Natural killer cell treated with Interleukin-12 subunit alpha and Interleukin-12 subunit beta and Interleukin-15 and Interleukin-18, amount 100 ng/mL, for 72 hours (primary cell): ENCODE measurements at regions not wholly inside any gene's neighbourhood (a gene's known extent, or its start where the extent isn't known, plus 50 kb on each side); places are given as distances from the start of the nearest gene placed in this dataset.

Experiments
- ATAC-seq, 2 donors: fragments of 150-1000 bp; cut with Tn5 transposase in 1 of 2; sonication (Bioruptor Pico), chemical (Tn5 transposase) in 1 of 2; 2 replicates each; pipeline ENCODE4 v1.10.0; 2021
- DNase-seq: peaks from one replicate; pipeline ENCODE4 v3.0.0; 2022; ENCODE audit warnings: low spot score
- H3K27ac Mint-ChIP-seq, 2 donors: 1 replicate in 1 of 2; 2 replicates in 1 of 2; pipeline ENCODE4 v1.8.0; 2022; ENCODE audit warnings: mixed read lengths in 2 of 2, mild to moderate bottlenecking in 1 of 2, moderate library complexity in 1 of 2
- H3K27me3 Mint-ChIP-seq, 2 donors: 1 replicate in 1 of 2; 2 replicates in 1 of 2; pipeline ENCODE4 v1.8.0; 2022; ENCODE audit warnings: mixed read lengths in 2 of 2
- H3K36me3 Mint-ChIP-seq: one replicate; pipeline ENCODE4 v1.8.0; 2022; ENCODE audit warnings: mixed read lengths
- H3K4me1 Mint-ChIP-seq, 2 donors: 1 replicate in 1 of 2; 2 replicates in 1 of 2; pipeline ENCODE4 v1.8.0; 2022; ENCODE audit warnings: low read depth in 2 of 2, mixed read lengths in 2 of 2, mild to moderate bottlenecking in 1 of 2
- H3K4me3 Mint-ChIP-seq: one replicate; pipeline ENCODE4 v1.8.0; 2022; ENCODE audit warnings: mixed read lengths
- H3K9me3 Mint-ChIP-seq: 2 replicates; pipeline ENCODE4 v1.8.0; 2022; ENCODE audit warnings: mixed read lengths

DNA sequence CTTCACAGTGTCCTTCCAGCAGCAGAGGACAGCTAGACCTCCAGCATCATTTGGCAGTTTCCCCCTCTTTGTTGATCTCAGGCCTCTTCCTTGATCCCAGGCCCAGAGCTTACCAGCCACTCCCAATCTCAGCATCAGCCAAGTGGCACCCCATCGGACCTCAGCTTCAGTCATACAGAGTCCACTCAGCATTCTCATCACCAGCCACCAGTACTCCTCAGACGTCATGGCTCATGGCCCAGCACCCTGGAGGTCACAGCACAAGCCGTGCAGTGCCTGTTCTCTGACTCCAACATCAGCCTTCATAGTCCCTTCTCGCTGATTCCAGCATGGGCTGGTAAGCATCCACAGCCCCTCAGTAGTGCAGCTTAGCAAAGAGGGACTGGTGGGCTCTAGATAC, 487.6 kb upstream of the DAB1 start:
- DNase-seq = no peak
- no peak overlapping the region for H3K27ac Mint-ChIP-seq
- H3K27me3 Mint-ChIP-seq = peaks cover 0 to 4% of the 10 kb centered on the region in 2 donors
- no peaks in the 10 kb centered on the region for H3K36me3 Mint-ChIP-seq
- H3K4me3 Mint-ChIP-seq = no peak overlapping the region
- H3K4me1 Mint-ChIP-seq = no peaks in the 10 kb centered on the region
- no peaks in the 10 kb centered on the region for H3K9me3 Mint-ChIP-seq
- no peak for ATAC-seq

DNA sequence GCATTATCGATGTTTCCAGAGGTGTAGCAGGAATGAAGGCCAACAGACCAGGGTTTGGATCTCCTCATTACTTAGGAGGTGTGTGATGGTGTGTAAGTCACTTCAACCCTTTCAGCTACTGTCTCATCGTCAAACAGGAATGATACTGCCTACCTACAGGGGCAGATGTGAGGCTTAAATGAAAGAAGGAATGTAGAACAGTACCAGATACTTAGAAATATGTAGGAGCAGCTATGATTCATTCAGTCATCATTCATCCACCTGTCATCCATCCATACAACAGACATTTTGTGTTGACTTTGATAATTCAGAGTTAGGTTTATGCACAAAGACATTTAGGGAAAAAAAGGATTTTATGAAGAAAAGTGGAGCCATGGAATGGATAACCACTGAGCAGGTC, 486.9 kb upstream of the DAB1 start:
- DNase-seq (no peak), ATAC-seq (no peak)
- Mint-ChIP-seq H3K27ac (no peak overlapping the region), H3K9me3 (no peaks in the 10 kb centered on the region), H3K4me3 (no peak overlapping the region), H3K36me3 (no peaks in the 10 kb centered on the region), H3K27me3 (peaks cover 0 to 4% of the 10 kb centered on the region in 2 donors), H3K4me1 (no peaks in the 10 kb centered on the region)

DNA sequence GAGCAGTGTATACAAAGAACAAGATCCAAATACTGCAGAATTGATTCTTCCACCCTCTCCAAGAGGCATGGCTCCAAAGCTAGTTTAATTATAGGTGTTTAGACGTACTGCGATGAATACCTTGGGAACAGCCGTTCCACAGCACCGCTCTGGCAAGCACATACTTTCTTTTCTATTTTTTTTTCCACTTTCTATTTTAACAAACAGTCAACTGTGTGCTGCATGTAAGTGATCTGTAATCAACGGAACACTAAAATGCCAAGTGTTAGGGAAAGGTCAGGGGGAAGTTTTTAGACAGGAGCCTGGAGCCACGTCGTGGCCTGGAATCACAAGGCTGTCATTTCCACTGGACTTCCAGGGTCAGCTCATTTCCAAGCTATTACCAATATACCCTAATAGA, 486.4 kb upstream of the DAB1 start:
- no peak for ATAC-seq
- H3K4me1 Mint-ChIP-seq = no peaks in the 10 kb centered on the region
- DNase-seq = no peak
- no peak overlapping the region for H3K27ac Mint-ChIP-seq
- H3K27me3 Mint-ChIP-seq = peaks cover 0 to 4% of the 10 kb centered on the region in 2 donors
- H3K9me3 Mint-ChIP-seq = no peaks in the 10 kb centered on the region
- no peaks in the 10 kb centered on the region for H3K36me3 Mint-ChIP-seq
- no peak overlapping the region for H3K4me3 Mint-ChIP-seq

DNA sequence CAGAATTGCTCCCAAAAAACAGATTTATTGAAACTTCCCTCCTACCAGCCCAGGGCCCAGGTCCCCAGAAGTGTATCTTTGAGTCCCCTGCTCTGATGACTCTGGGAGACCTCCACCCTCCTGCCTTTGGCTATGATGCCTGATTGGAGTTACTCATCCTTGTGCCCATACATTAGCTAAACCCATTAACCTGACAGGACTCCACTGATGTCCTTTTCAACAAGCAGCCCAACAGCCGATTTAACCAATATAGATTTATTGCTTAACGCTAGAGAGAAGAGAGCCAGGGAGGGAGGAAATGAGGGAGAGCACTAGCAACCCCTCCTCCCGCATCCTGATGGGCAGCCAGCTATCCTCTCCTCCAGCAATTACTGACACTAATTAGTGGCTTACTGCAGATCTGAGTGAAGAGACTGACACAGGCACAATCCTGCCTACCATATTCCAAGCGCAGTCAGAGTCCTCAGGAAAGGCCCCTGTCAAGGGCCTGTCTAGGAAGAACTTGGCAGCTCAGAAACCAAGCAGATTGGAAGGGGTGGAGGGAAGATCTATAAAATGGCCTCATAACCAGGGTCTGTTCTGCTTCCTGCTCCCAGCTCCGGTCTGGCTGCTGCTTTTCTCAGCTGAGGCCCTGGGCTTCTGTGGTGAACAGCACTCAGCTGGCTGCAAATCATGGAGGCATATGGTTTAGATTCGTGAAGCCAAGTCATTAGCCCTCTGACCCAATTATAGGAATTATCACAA, 484.5 kb upstream of the DAB1 start:
- H3K36me3 Mint-ChIP-seq = no peaks in the 10 kb centered on the region
- H3K27ac Mint-ChIP-seq = no peak overlapping the region
- H3K4me3 Mint-ChIP-seq = no peak overlapping the region
- no peaks in the 10 kb centered on the region for H3K4me1 Mint-ChIP-seq
- DNase-seq (no peak), ATAC-seq (no peak)
- no peaks in the 10 kb centered on the region for H3K9me3 Mint-ChIP-seq
- H3K27me3 Mint-ChIP-seq = peaks cover 0 to 4% of the 10 kb centered on the region in 2 donors

DNA sequence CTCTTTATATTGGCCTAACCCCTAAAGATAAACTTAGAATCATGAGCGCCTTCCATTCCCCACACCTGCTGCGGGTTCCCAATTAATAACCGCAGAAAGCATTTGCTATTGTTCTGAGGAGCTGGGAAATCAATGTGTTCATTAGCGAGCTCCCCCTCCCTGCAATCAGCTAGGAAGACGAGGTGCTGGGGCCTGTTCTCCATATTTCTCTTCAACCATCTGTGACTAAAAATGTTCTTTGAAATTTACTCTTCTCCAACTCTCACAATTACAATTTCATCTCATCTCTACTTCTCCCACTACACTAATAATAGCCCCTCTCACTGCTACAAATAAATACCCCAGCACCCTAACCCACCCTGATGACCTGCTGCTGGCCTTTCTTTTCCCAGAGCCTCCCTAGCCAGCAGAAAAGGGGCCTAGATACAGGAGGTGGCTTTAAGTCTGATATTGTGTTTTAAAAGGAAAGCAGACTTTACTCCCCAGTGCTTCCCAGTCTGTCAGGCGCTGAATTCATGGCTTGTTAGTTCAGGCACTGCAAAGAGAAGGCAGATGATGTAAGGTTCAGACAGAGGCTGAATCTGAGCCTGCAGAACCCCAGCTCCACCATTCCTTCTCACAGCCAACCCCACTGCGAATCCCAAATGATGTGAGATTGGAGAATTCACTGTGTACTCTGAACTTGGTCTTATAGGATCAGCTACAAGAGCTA, 477.5 kb upstream of the DAB1 start:
- no peak for DNase-seq

DNA sequence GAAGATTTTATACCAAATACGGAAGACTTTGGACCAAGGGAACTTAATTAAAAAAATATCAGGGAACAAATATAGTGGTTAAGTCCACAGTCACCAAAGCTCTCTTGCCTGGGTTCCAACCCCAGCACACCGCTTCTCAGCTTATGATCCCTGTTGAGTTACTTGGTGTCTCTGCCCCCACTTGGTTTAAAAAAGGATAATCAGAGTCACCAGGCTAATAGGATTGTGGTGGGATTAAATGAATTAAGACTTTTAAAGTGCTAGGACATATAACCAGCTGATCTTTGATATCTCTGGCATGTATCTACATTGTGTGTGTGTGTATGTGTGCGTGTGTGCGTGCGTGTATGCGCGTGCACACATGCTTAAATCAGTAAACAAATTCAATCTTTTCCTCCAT, 474.7 kb upstream of the DAB1 start:
- Mint-ChIP-seq H3K27ac (no peak overlapping the region), H3K4me1 (no peaks in the 10 kb centered on the region), H3K27me3 (peaks cover 3 to 11% of the 10 kb centered on the region in 2 donors), H3K36me3 (no peaks in the 10 kb centered on the region), H3K4me3 (no peak overlapping the region), H3K9me3 (no peaks in the 10 kb centered on the region)
- ATAC-seq (no peak), DNase-seq (no peak)

More for the DNA sequence above, 477.5 kb upstream of the DAB1 start:
- no peak for ATAC-seq
- H3K4me1 Mint-ChIP-seq = no peaks in the 10 kb centered on the region
- H3K27me3 Mint-ChIP-seq = peaks cover 0 to 11% of the 10 kb centered on the region in 2 donors
- H3K4me3 Mint-ChIP-seq = no peak overlapping the region
- no peak overlapping the region for H3K27ac Mint-ChIP-seq
- no peaks in the 10 kb centered on the region for H3K9me3 Mint-ChIP-seq
- H3K36me3 Mint-ChIP-seq = no peaks in the 10 kb centered on the region

DNA sequence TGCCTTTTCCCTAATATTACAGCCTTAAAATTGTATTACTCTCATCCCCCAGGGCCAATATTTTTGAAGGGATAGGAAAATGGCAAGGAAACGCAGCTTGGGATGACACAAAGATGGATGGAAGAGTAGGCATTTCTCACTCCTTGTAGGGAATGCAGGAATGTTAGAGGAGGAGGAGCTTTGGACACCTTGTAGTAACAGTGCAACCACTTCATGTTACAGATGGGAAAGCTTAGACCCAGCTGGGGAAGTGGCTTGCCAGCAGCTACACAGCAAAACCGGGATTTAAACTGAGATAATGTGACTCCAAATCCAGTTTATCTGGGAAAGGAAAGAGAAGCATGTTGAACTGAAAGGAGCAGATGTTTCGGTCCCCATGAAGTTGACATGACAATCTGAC, 473.7 kb upstream of the DAB1 start:
- Mint-ChIP-seq H3K4me1 (no peaks in the 10 kb centered on the region), H3K27me3 (peaks cover 3 to 16% of the 10 kb centered on the region in 2 donors), H3K36me3 (no peaks in the 10 kb centered on the region), H3K27ac (no peak overlapping the region), H3K9me3 (no peaks in the 10 kb centered on the region), H3K4me3 (no peak overlapping the region)
- DNase-seq (no peak), ATAC-seq (no peak)

DNA sequence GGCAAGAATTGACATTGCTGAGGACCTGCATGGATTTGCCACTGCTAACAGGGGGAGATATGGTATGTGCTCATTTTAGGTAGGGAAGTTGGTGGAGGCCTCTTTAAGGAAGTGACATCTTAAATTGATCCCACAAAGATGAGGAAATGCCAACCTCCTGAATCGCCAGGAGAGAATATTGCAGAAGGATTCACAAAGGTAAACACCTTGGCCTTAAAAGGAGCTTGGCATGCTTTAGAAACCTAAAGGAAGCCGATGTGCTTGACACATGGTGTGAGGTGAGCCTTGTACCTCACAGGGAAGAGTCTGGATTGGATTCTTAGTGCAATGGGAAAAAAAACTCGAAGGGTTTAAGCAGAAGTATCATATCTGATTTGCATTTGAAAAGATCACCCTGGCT, 470.5 kb upstream of the DAB1 start:
- H3K9me3 Mint-ChIP-seq = no peaks in the 10 kb centered on the region
- H3K27me3 Mint-ChIP-seq = peaks cover 3 to 27% of the 10 kb centered on the region in 2 donors
- ATAC-seq = no peak
- DNase-seq = no peak
- no peak overlapping the region for H3K4me3 Mint-ChIP-seq
- H3K4me1 Mint-ChIP-seq = no peaks in the 10 kb centered on the region
- H3K36me3 Mint-ChIP-seq = no peaks in the 10 kb centered on the region
- no peak overlapping the region for H3K27ac Mint-ChIP-seq

DNA sequence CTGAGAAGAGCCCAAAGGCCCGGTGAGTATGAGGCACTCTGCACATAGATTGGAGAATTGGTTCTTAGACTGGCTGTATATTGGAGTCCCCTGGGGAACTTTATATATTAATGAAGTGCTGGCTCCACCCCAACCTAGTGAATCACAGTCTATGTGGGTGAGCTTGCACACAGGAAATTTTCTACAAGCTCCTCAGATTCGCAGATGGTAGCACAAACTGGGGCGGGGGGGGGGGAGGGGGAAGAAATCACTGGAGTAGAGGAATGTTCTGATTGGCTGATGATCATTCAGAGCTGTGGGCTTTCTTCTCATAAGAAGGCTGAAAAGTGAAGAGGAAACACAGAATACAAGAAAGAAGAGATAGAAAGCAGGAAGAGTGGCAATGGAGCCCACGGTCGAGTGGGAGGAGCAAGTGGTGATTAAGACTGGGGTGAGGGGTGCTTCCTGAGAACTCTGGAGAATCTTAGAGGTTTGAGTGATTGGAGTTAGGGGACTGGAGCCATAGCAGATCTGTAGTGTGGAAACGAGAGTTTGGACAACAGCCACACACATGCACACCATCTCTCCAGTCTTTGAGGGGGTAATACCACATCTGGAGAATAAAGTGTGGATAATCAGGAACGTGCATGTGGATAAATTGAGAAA, 465.9 kb upstream of the DAB1 start:
- Mint-ChIP-seq H3K4me1 (no peaks in the 10 kb centered on the region), H3K36me3 (no peaks in the 10 kb centered on the region), H3K27me3 (peaks cover 7 to 17% of the 10 kb centered on the region in 2 donors), H3K4me3 (no peak overlapping the region), H3K9me3 (no peaks in the 10 kb centered on the region), H3K27ac (no peak overlapping the region)
- no peak for ATAC-seq
- no peak for DNase-seq

DNA sequence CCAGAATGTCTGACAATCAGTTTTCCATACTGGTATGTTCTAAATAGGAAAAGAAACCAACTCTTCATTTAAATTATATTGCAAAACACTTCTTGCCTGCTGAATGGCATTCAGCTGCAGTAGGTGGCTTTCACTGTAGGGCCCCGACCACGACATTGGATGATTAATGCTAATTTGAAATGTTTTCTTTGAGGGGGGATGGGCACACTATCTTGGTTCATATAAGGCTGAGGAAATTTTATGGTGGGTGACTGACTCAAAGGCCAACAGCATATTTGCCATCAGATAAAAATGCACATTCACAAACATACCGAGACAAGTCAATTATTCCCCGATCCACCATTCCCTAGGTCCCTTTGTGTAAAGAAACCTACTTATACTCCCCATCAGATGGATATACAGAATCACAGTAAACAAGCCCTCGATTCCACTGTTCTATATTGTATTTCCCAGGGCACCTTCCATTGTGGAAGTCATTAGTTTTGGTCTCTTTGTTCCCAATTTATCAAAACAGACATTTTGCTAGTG, 464.2 kb upstream of the DAB1 start:
- Mint-ChIP-seq H3K27ac (no peak overlapping the region), H3K36me3 (no peaks in the 10 kb centered on the region), H3K4me3 (no peak overlapping the region), H3K27me3 (peaks cover 4 to 11% of the 10 kb centered on the region in 2 donors), H3K4me1 (no peaks in the 10 kb centered on the region), H3K9me3 (no peaks in the 10 kb centered on the region)
- no peak for DNase-seq
- ATAC-seq = no peak

DNA sequence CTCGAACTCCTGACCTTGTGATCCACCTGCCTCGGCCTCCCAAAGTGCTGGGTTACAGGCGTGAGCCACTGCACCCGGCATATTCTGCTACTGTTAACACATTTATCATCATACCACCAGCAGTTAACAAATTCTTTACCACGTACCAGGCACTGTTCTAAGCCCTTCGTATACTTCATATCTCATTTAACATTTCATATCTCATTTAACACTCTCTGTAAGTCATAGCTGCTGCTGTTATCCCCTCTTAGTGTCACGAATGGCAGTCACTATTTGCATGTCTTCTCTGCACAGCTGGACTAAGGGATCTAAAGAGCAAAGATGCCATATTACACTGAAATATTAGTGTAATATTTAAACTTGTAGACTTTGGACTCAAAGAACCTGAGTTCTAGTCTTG, 462.5 kb upstream of the DAB1 start:
- Mint-ChIP-seq H3K36me3 (no peaks in the 10 kb centered on the region), H3K9me3 (no peaks in the 10 kb centered on the region), H3K27me3 (peaks cover 4 to 11% of the 10 kb centered on the region in 2 donors), H3K4me1 (no peaks in the 10 kb centered on the region), H3K4me3 (no peak overlapping the region), H3K27ac (no peak overlapping the region)
- ATAC-seq (no peak), DNase-seq (no peak)

DNA sequence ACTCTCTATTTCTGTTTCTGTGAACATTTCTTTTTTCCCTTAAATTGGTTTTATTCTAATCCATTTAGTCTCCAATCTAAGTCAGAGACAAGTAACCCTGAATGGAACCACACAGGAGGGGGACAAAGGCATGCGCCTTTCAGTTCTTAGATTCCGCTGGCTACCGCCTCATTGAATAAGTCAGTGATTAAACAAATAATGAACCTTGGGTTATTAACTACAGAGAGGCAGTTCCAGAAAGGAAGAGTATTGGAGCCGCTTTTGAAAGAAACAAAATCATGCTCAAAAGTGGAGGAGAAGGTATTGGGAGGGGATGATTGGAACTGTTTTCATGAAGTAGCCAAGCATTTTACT, 459.8 kb upstream of the DAB1 start:
- no peak for ATAC-seq
- H3K4me3 Mint-ChIP-seq = no peak overlapping the region
- peaks cover 0 to 2% of the 10 kb centered on the region in 2 donors for H3K27me3 Mint-ChIP-seq
- no peak overlapping the region for H3K27ac Mint-ChIP-seq
- DNase-seq = no peak
- H3K9me3 Mint-ChIP-seq = no peaks in the 10 kb centered on the region
- no peaks in the 10 kb centered on the region for H3K4me1 Mint-ChIP-seq
- no peaks in the 10 kb centered on the region for H3K36me3 Mint-ChIP-seq

DNA sequence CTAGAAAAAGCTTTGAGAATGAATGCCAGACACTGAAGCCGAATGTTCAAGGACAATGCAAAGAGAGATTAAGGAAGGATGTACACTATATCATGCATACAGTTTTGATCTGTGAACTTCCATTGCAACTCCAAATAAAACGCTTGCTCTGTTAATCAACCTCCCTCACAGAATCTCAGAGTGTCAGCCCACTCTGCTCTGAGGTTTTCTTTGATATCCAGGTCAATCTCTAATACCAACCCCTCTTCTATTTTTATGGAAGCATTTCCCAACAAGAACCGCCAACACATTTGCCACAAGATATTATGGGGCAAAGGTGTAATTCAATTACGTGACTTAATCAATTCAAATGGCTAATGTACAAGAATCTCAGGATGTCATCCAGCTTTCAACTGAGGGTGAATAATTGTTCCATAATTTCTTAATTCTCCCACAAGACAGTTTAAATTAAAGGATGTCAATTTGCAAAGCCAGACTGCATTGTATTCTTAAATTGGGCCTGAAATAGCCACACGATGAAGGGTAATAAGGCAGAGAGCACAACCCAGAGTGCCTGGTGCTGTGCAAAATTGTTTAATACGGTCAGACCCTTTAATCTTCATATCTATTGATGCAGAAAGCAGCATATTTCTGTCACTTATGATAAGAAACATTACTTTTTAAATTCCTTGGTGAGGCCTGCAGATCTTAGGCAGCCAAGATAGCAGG, 459.2 kb upstream of the DAB1 start:
- Mint-ChIP-seq H3K4me3 (no peak overlapping the region), H3K27ac (no peak overlapping the region), H3K36me3 (no peaks in the 10 kb centered on the region), H3K9me3 (no peaks in the 10 kb centered on the region), H3K27me3 (peaks cover 0 to 2% of the 10 kb centered on the region in 2 donors), H3K4me1 (no peaks in the 10 kb centered on the region)
- ATAC-seq = no peak
- no peak for DNase-seq

DNA sequence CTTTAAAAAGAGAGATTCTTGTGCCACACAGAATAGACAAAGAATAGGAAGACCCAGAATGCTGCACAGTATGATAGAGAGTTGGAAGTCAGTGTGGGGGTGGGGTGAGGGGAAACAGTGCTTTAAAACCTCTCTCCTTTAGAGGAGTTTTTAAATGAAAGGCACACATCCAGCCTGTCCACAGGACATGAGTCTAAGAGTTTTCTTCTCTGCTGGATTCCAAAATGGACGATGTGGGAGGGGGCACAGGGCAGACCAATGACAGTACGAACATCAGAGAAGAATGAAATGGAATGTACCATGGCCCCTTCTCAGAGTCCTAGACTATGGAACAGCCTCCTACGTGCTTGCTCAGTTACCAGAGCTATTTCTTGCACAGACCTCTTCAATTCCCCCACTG, 458.2 kb upstream of the DAB1 start:
- Mint-ChIP-seq H3K4me3 (no peak overlapping the region), H3K27me3 (peaks cover 0 to 2% of the 10 kb centered on the region in 2 donors), H3K27ac (no peak overlapping the region), H3K36me3 (no peaks in the 10 kb centered on the region), H3K9me3 (no peaks in the 10 kb centered on the region), H3K4me1 (no peaks in the 10 kb centered on the region)
- no peak for ATAC-seq
- no peak for DNase-seq
